RPMI7951 (cell line): ENCODE measurements at regions not wholly inside any gene's neighbourhood (a gene's known extent, or its start where the extent isn't known, plus 50 kb on each side); places are given as distances from the start of the nearest gene placed in this dataset.
"Not testable (repeated sequence)": the region's sequence is repeated elsewhere in the genome, so short reads cannot be mapped to it uniquely, and the experiment has no call there.

ENCODE experiments used
- DNase-seq: peaks from one replicate; pipeline ENCODE4 v3.0.0-alpha.2; 2012; ENCODE audit warnings: low read depth

GRCh38 chr18:44536619-44537018 is 144.1 kb upstream of the SETBP1 start:
- DNase-seq: no peak

- DNase-seq: peak; percentile 96
These were observed 143.2 kb upstream of the SETBP1 start for GRCh38 chr18:44537526-44537925.

- no peak for DNase-seq
These were observed 140.8 kb upstream of the SETBP1 start for GRCh38 chr18:44539926-44540325.

- DNase-seq: no peak
These were observed 139.5 kb upstream of the SETBP1 start for GRCh38 chr18:44541159-44541558.

- no peak for DNase-seq
These were observed 138.9 kb upstream of the SETBP1 start for GRCh38 chr18:44541781-44542180.

- no peak for DNase-seq
These were observed 137.3 kb upstream of the SETBP1 start for GRCh38 chr18:44543387-44543786.

GRCh38 chr18:44545359-44545985 is 135.2 kb upstream of the SETBP1 start:
- DNase-seq: no peak

- DNase-seq: no peak
These were observed 133.7 kb upstream of the SETBP1 start for GRCh38 chr18:44546954-44547353.

GRCh38 chr18:44548291-44549221 is 132.1 kb upstream of the SETBP1 start:
- peak; percentile 73 for DNase-seq

GRCh38 chr18:44552706-44553105 is 128.0 kb upstream of the SETBP1 start:
- no peak for DNase-seq

- DNase-seq: no peak
These were observed 124.4 kb upstream of the SETBP1 start for GRCh38 chr18:44556296-44556695.

- DNase-seq: no peak
These were observed 123.0 kb upstream of the SETBP1 start for GRCh38 chr18:44557616-44558151.

- no peak for DNase-seq
These were observed 121.9 kb upstream of the SETBP1 start for GRCh38 chr18:44558767-44559166.

GRCh38 chr18:44562986-44563385 is 117.7 kb upstream of the SETBP1 start:
- no peak for DNase-seq

GRCh38 chr18:44564922-44565321 is 115.8 kb upstream of the SETBP1 start:
- peak; percentile 65 for DNase-seq

- no peak for DNase-seq
These were observed 112.3 kb upstream of the SETBP1 start for GRCh38 chr18:44568342-44568741.

GRCh38 chr18:44568986-44569385 is 111.7 kb upstream of the SETBP1 start:
- DNase-seq: peak; percentile 57

- no peak for DNase-seq
These were observed 111.2 kb upstream of the SETBP1 start for GRCh38 chr18:44569391-44570055.

- peak; percentile 58 for DNase-seq
These were observed 101.5 kb upstream of the SETBP1 start for GRCh38 chr18:44579028-44579702.

GRCh38 chr18:44579745-44580144 is 100.9 kb upstream of the SETBP1 start:
- no peak for DNase-seq

GRCh38 chr18:44580159-44580558 is 100.5 kb upstream of the SETBP1 start:
- no peak for DNase-seq

- not testable (repeated sequence) for DNase-seq
These were observed 99.9 kb upstream of the SETBP1 start for GRCh38 chr18:44580782-44581181.
